DMS153 treated with DMSO at 0.1 percent for 48 hours (cell line): ENCODE measurements at regions not wholly inside any gene's neighbourhood (a gene's known extent, or its start where the extent isn't known, plus 50 kb on each side); places are given as distances from the start of the nearest gene placed in this dataset.

Source experiments
- DNase-seq: peaks from one replicate; lab custom pipeline; 2025; ENCODE audit not compliant: unreplicated experiment; lab: John Stamatoyannopoulos, UW

DNA sequence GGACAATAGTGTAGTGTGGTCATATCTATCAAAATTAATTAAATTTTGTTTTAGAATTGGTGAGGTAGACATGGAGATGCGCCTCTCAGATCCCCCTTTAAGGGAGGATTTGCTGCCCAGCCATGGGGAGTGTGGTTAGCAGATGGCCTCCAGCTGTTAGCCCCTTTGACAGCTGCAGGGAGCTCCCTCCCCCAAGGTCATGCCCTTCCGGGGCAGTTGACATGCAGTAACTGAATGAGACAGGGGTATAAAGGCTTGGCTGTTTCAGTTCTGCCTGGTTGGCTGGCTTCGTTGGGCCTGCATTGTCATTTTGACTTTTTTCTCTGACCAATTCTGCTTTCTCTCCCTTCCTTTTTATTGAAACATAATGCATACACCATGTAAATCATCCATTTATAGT, 291.5 kb upstream of the SRRM4 start:
- DNase-seq = no peak

DNA sequence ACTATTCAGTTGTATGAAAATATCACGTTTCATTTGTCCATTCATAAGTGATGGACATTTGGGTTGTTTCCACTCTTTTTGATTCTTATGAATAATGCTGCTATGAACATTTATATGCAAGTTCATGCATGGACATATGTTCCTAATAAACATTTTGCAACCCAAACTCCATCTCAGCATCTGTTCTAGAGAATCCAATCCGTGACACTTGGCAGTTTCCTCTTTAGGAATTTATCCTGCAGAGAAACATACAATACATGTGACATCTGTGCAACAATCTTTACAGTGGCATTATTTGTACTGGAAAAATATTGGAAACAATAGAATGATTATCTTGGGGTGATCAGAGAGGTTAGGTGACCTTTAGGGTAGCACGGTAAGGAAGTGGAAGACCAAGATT, 290.8 kb upstream of the SRRM4 start:
- no peak for DNase-seq

DNA sequence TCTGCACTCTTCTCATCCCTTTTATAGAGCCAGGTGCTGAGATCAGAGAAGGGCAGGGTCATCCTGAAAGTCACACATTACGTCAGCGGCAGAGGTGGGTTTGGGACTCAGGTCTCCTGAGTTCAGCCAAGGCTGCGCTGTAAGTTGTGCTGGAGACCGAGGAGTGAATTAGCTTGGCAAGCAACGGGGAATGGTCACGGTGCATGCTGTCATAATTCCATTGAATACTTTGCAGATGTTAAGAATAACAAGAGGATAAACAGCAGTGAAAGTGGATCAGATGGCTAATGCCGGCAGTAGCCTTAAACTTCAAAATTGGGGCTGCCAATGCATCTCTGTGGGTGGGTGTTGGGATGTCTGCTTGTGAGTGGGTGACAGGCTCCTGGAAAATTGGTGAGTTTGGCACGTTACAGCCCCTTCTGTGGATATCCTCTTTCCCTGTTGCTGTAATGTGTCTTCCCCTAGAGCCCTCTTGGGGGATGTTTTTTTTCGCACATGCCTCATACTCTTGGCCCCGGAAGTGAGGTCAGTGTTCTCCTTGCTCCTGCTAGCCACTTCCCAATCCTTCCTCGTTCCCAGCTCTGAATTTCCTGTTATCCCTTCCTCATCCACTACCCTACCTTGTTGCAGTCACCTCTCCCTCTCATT, 287.1 kb upstream of the SRRM4 start:
- no peak for DNase-seq

DNA sequence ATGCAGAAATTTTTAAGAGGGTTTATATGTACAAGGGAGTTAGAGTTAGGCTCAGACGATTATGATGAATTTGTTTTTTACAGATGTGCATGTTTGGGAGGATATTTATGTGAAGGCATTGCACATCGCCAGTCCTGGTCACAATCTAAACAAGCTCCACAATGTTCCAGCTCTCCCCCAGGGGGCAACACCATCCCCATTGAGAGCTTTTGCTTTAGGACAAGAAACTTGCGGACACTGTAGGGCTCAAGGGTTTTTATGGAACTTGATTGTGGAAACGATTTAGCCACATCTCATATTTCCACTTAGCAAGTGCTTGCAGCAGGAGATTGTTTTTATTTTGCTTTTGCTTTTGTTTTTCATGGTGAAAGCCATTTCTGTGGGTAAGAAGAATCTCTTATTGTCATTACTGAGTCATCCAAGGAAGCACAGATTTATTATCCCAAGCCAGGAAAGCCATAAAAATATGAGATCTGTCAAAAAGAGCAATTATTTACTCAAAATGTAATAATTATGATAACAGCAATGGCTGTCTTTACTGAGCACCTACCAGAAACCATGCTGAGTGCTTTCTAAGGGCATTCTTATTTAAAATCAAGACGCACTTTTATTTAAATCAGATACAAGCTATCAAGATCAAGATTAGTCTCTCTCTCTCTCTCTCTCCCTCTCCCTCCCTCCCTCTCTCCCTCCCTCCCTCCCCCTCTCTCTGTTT, 276.7 kb upstream of the SRRM4 start:
- DNase-seq = no peak

DNA sequence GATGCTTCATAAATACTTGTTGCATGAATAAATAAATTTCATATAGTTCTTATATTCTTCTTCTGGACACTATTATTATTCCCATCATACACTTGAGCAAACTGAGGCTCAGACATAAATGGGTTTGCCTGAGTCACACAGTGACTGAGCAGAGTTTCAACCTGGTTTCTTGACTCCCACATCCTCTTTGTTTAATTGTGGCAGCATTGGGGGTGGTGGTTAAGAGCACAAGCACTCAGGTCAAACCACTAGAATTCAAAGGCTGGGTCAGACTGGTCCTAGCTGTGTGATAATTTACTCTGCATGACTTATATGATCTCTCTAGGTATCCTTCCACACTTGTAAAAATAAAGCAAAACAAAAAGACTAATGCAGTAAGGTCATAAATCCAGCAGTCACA, 274.9 kb upstream of the SRRM4 start:
- no peak for DNase-seq

- no peak for DNase-seq
Observed at GRCh38 chr12:118709946-118710345, 271.4 kb upstream of the SRRM4 start.

GRCh38 chr12:118711185-118711584, 270.2 kb upstream of the SRRM4 start:
- no peak for DNase-seq

DNA sequence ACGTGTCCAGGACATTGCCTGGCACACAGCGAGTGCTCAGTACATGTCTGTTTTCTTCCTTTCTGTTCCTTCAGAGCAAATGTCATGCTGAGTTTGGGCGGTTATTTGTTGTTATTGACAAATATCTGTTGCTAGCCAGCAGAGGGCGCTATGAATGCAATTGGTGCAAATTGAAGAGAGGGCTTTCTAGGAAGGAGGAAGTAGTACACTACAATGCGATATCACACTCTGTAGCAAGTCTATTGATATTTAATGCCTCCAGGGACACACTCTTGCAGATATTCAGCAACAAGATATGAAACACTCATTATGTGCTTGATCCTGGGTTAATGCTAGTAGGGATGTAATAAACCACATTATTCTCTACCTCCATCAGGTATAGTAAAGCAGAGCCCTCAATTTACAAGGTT, 267.3 kb upstream of the SRRM4 start:
- DNase-seq = peak; percentile 85

DNA sequence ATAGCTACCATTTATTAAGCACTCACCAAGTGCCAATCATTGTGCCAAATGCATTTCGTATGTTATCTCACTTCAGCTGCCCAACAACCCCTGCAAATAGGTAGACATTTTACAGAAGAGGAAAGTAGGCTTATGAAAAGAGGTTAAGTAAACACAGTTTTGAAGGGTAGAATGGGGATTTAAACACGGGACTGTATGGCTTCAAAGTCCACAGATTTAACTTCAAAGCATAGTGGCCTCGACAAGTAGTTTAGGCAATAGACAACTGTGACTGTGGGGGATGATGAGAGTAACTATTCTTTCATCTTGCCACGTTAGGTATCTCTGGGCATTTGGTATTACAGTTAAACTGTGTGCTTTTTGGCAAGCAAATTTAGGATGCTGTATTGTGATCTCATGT, 266.8 kb upstream of the SRRM4 start:
- no peak for DNase-seq

DNA sequence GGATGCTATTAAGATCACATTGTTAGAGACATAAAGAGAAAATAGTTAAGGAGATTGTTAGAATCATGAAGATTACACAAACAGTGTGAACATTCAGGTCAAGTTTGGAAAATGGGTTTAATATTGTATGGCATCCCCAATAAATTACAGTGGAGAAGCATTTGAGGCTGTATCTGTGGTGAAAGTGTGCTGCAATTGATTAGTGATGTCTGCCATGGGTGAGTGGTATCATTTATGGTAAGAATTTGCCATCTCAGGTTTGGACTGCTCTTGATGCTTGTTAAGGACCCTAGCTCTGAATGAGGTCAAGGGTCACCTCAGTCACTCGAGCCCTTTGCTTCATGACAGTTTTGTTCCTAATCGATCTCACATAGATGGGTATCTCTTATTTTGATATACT, 265.7 kb upstream of the SRRM4 start:
- no peak for DNase-seq

- no peak for DNase-seq
Observed at GRCh38 chr12:118727196-118727978, 254.0 kb upstream of the SRRM4 start.

- DNase-seq = no peak
Observed at GRCh38 chr12:118727979-118728366, 253.4 kb upstream of the SRRM4 start.

GRCh38 chr12:118734266-118734665, 247.1 kb upstream of the SRRM4 start:
- DNase-seq = no peak

DNA sequence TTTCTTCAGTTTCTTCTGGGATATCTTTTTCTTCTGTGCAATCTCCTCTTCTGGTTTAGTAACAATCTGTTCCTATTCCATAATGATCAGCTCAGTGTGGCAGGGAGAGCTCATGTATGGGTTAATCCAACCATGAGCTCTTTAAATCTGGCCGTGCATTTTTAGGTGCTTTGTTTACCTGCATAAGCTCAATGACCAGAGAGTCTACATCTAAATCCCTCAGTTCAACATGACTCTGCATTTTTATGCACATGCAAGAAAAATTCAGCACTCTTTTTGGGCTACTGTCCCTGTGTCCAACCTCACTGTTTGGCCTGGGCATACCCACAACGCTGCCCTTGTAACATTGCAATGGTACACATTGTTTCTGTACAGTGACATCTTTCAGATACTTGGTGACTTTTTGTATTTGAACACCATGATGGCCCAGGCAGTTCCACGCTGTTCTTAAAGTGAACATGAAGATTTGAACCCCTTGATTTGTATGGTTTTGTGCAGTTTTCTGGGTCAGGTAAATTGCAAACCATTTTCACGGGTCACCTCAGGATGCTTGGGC, 243.3 kb upstream of the SRRM4 start:
- DNase-seq = no peak

GRCh38 chr12:118741194-118741593, 240.1 kb upstream of the SRRM4 start:
- no peak for DNase-seq

DNA sequence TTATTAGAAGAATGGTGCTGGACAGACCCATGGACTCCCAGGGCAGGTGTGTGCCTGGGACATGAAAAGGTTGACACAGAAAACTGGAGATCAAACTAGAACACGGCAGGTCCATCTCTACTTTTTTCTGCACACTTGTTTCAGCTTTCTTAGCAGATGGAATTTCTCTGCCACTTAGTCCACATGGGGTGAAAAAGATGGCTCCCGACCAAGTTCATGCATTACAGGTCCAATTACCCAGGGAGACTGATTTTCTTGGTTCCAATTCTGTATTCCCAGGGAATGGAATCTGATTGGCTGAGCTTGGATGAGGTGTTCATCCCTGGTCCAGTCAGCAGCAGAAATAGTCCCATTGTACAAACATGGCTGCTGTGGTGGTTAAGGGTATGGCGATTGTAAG, 238.9 kb upstream of the SRRM4 start:
- no peak for DNase-seq

- DNase-seq = no peak
Observed at GRCh38 chr12:118743896-118744700, 237.2 kb upstream of the SRRM4 start.

DNA sequence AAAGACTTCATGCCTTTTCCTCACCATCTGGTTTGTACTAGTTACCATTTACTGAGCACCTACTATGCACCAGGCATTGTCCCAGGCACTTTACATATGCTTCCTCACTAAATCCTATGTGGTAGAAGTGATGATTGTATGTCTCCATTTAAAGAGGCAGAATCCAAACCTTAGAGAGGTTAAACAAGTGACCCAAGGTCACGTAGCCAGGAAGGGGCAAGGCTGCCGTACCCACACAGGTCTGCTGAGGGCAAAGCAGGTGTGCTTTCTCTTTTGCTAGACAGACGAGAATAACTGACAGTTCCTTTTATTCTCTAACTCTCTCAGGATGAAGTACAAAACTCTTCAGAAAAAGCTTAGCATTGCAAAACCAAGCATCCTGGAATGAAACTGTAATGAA, 235.2 kb upstream of the SRRM4 start:
- no peak for DNase-seq

GRCh38 chr12:118746960-118747359, 234.4 kb upstream of the SRRM4 start:
- DNase-seq = no peak

GRCh38 chr12:118747771-118748170, 233.6 kb upstream of the SRRM4 start:
- DNase-seq = no peak
